ENCODE measurements at regions not wholly inside any gene's neighbourhood (a gene's known extent, or its start where the extent isn't known, plus 50 kb on each side); places are given as distances from the start of the nearest gene placed in this dataset.
"Not testable (repeated sequence)": the region's sequence is repeated elsewhere in the genome, so short reads cannot be mapped to it uniquely, and the experiment has no call there.

DNA sequence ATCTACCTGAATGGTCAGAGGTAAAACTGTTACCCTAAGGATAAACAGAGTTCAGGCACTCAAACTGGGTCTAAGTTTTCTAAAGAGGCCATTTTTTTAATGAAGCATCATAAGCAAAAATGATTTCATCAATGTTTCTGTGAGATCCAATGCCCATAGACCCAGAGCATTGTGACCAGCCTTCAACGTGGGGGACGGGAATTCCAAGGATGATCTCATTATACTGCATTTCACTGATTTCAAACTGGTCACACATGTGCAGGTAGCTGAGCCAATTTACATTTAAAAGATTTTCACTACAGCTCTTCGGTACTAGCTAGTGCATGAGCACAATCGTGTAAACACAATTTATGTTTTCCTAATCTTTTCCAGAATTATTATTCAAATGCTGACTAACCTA lies 472.9 kb downstream of the DIPK2A start:
- DNase-seq (ENCODE audit: low spot score) = no peak
- no peak for FAIRE-seq

DNA sequence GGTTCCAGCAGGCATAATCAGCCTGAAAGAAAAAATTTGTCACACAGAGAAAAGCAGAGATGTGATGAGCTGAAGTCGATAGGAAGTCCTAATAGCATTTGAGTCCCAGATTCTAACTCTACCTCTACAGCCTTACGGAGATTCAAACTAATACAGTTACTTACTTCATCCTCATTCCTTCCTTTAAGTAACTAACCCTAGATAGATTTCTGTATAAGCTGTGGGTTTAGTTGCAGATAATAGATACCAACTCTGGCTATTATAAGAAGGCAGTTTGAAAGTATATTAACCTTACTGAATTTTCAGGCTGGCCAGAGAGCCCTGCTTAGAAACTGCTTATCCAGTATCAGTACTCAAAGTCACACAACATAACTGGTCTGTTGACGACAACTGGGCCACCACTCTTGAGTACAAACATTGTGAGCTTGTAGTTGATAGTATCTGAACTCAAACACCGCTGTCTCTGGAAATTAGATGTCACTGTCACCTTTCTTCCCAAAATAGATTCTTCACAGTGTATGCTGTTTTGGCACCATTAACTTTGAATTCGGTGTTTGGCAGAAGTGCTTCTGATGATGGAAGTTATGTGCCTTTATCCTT lies 484.3 kb downstream of the DIPK2A start:
- no peak for DNase-seq (ENCODE audit: low spot score)
- no peak for FAIRE-seq

DNA sequence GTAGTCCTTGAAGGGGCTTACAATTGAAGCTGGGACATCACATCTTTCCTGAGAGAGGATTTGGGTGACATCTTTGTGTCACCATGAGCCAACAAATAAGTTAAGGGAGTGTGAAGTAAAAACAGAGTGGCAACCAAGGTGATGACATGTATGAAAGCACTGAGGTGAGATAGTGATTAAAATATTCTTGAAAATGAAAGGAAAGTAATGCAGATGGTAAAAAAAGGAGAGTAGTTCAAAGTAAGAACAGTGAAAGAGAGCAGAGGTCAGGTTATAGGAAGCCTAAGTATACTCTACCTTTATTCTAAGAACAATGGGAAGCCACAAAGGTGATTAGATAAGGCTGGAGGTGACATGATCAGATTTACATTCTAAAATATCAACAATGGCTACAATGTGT lies 486.1 kb downstream of the DIPK2A start:
- no peak for DNase-seq (ENCODE audit: low spot score)
- no peak for FAIRE-seq

DNA sequence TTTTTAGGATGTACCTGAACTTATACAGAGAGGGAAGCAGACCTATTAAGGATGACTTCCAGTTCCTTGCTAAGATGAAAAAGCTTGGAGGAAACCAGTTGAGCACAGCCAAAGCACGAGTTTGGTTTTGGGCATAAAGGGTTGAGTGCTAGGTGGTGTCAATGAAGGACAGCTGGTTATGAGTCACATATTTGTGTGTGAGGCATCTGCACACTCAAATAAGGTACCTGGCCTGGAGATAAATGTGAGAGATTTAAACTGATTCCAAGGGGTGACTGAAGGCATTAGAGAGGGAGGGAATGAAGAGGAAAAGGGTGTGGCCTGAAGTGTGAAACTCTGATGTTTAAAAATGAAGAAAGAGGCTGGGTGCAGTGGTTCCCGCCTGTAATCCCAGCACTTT lies 486.7 kb downstream of the DIPK2A start:
- DNase-seq (ENCODE audit: low spot score) (no peak), FAIRE-seq (no peak)

DNA sequence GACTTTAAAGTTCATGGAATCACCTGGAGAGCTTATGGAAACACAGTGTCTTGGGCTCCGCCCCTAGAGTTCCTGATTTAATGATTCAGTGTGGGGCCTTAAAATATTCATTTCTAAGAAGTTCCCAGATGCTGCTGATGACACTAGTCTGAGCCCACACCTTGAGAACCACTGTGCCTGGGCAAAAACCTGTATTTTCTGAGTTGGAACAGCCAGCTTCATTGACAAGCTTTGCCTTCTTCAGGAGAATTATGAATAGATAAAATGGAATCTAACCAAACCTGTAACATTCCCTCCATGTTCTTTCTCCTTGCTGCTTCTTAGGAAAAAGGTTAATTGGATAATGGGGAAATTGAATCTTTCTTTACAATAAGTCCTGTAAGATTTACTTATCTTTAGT lies 490.7 kb downstream of the DIPK2A start:
- FAIRE-seq (no peak), DNase-seq (ENCODE audit: low spot score) (no peak)

DNA sequence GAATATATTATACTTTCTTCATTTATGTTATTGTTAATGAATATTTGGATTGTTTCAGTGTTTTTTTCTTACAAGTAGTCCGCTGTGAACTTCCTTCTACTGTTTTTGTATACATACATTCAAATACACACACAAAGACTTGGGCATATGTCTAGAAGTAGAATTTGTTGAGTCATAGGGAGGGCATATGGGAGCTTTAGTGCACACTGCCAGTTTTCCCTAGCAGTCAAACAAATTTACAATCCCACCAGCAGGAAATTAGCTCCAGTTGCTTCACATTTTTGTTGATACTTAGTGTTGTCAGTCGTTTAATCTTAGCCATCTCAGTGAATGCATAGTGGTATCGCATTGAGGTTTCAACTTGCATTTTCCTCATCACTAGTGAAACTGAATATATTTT lies 492.3 kb downstream of the DIPK2A start:
- FAIRE-seq (no peak), DNase-seq (ENCODE audit: low spot score) (no peak)

GRCh38 chr3:144466114-144466513 lies 494.5 kb downstream of the DIPK2A start:
- FAIRE-seq (no peak), DNase-seq (ENCODE audit: low spot score) (no peak)

GRCh38 chr3:144466540-144466939 lies 494.9 kb downstream of the DIPK2A start:
- FAIRE-seq = no peak
- no peak for DNase-seq (ENCODE audit: low spot score)

- DNase-seq (ENCODE audit: low spot score) (no peak), FAIRE-seq (no peak)
These were observed 499.0 kb downstream of the DIPK2A start for GRCh38 chr3:144470666-144471065.

DNA sequence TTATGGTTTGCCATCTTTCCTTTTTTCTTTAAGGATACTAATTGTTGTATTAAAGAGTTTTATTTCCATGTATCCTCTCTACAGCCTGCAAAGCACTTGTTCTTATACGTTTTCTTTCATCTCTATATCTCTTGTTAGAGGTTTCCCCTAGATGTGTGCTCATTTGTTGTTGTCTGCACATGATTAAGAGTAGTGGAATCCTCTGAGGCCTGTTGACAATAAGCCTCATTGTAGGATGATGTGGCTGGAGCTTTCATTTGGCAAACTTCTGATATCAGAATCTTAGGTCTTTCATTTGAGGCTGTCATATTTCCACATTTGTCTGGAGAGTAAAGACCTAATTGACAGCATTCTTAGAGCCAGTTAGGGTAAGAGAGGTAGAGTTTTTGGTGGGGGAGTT lies 506.0 kb downstream of the DIPK2A start:
- FAIRE-seq (no peak), DNase-seq (ENCODE audit: low spot score) (no peak)

DNA sequence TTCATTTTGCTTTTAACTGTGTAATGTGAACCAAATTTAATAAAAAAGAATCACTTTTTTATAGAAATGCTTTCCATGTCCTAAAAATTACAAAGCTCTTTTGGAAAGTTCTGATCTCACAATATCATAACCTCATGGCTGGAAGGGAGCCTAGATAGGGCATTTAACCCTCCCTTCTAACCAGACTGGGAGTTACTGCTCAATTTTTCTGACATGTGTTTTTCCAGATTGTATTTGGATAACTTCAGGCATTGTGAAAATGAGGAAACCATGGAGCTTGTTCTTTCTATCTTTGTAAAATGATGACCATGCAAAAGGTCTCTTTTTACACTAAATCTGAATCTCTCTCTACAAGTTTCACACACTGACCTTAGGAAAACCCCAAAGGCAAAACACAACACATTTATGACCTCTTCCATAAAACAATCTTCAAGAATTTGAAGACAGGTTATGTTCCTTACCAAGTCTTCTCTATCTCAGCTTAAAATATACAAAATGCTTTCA lies 508.8 kb downstream of the DIPK2A start:
- DNase-seq (ENCODE audit: low spot score) (no peak), FAIRE-seq (no peak)

- FAIRE-seq (no peak), DNase-seq (ENCODE audit: low spot score) (no peak)
These were observed 511.3 kb downstream of the DIPK2A start for GRCh38 chr3:144482876-144483275.

- FAIRE-seq = no peak
- no peak for DNase-seq (ENCODE audit: low spot score)
These were observed 515.4 kb downstream of the DIPK2A start for GRCh38 chr3:144487011-144487410.

GRCh38 chr3:144488927-144489326 lies 517.3 kb downstream of the DIPK2A start:
- no peak for FAIRE-seq
- no peak for DNase-seq (ENCODE audit: low spot score)

DNA sequence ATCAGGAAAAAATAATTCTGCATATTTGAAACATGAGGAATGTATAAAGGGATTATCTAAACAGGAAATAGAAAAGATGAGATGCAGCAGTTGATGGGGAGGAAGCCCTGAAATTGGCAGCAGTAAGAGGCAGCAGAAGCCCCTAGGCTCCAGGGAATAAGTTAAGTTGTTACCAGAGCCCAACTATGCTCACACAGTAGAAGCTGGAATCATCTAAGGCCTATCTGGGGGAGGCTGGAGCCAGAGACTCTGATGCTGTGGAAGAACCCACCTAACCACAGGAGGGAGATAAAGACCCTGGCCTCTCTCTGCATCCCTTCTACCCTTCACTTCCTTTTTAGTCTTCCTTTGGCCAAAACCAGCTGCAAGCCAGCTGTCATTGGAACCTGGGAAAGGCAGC lies 519.7 kb downstream of the DIPK2A start:
- no peak for FAIRE-seq

DNA sequence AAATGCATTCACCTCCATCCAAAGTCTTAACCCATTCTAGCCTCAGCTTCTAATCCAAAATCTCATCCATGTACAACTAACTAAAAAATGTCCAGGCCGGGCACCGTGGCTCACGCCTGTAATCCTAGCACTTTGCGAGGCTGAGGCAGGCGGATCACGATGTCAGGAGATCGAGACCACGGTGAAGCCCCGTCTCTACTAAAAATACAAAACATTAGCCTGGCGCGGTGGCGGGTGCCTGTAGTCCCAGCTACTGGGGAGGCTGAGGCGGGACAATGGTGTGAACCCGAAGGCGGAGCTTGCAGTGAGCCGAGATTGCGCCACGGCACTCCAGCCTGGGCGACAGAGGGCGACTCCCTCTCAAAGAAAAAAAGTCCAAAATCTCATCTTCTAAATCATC lies 523.0 kb downstream of the DIPK2A start:
- DNase-seq (ENCODE audit: low spot score); FAIRE-seq: not testable (repeated sequence)

More for the DNA sequence above, 519.7 kb downstream of the DIPK2A start:
- no peak for DNase-seq (ENCODE audit: low spot score)

- DNase-seq (ENCODE audit: low spot score) (no peak), FAIRE-seq (no peak)
These were observed 524.7 kb downstream of the DIPK2A start for GRCh38 chr3:144496141-144496835.

DNA sequence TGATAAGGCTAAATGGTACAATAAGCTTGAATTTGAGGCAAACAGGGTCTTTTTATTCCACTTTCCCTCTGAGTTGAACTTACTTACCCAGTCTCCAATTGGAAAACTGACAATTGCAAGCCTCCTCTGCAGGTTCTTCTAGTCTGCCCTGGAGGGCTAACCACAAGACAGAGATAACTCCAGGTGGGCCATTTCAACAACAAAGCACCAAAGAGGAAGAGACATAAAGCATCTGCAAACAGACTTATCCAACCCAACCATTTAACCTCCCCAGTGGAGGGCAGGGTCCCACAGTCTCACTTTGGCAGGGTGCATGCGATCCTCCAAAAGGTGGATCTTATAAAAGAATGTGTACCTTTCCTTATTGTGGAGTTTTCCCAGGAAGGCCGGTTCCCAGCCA lies 525.8 kb downstream of the DIPK2A start:
- FAIRE-seq (no peak), DNase-seq (ENCODE audit: low spot score) (no peak)

- DNase-seq (ENCODE audit: low spot score) (no peak), FAIRE-seq (no peak)
These were observed 527.6 kb downstream of the DIPK2A start for GRCh38 chr3:144499001-144499930.

DNA sequence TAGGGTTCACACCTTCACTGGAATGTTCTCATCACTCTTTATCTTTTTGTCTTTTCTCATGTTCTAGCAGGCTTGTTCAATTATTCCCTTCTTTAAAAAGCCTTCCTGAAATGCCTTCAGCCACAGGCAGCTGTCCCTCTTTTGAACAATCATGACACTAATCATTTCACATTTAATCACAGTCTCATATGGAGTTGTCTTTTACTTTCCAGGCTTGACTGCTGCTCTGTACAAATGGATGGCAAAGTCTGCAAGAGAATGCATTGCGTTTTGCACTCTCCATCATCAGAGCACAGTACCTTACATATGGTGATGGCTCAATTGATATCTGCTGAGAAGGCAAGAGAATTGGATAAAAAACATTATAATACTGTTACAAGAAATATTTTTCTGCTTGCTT lies 529.8 kb downstream of the DIPK2A start:
- FAIRE-seq (no peak), DNase-seq (ENCODE audit: low spot score) (no peak)

GRCh38 chr3:144502402-144502801 lies 530.8 kb downstream of the DIPK2A start:
- no peak for FAIRE-seq

GRCh38 chr3:144506375-144506774 lies 534.8 kb downstream of the DIPK2A start:
- FAIRE-seq; DNase-seq (ENCODE audit: low spot score): not testable (repeated sequence)

More at GRCh38 chr3:144502402-144502801, 530.8 kb downstream of the DIPK2A start:
- DNase-seq (ENCODE audit: low spot score) = no peak

All from RCC 7860 (cell line).